ENCODE measurements at regions not wholly inside any gene's neighbourhood (a gene's known extent, or its start where the extent isn't known, plus 50 kb on each side); places are given as distances from the start of the nearest gene placed in this dataset.
"Not testable (repeated sequence)": the region's sequence is repeated elsewhere in the genome, so short reads cannot be mapped to it uniquely, and the experiment has no call there.

GRCh38 chr6:135555550-135555949 lies 58.0 kb upstream of the AHI1 start:
- DNase-seq = no peak

GRCh38 chr6:135557582-135557981 lies 60.0 kb upstream of the AHI1 start:
- no peak for DNase-seq

DNA sequence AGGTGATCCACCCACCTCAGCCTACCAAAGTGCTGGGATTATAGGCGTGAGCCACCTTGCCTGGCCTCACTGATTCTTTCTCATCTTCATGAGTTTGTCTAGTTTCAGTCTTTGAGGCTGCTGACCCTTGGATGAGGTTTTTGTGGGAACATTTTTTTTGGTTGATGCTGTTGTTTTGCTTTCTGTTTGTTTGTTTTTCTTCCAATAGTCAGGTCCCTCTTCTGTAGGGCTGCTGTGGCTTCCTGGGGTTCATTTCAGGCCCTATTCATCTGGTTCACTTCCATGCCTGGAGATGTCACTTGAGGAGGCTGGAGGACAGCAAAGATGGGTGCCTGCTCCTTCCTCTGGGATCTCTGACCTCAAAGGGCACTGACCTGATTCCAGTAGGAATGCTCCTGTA lies 68.1 kb upstream of the AHI1 start:
- not testable (repeated sequence) for DNase-seq

GRCh38 chr6:135566311-135567068 lies 69.0 kb upstream of the AHI1 start:
- DNase-seq = no peak

DNA sequence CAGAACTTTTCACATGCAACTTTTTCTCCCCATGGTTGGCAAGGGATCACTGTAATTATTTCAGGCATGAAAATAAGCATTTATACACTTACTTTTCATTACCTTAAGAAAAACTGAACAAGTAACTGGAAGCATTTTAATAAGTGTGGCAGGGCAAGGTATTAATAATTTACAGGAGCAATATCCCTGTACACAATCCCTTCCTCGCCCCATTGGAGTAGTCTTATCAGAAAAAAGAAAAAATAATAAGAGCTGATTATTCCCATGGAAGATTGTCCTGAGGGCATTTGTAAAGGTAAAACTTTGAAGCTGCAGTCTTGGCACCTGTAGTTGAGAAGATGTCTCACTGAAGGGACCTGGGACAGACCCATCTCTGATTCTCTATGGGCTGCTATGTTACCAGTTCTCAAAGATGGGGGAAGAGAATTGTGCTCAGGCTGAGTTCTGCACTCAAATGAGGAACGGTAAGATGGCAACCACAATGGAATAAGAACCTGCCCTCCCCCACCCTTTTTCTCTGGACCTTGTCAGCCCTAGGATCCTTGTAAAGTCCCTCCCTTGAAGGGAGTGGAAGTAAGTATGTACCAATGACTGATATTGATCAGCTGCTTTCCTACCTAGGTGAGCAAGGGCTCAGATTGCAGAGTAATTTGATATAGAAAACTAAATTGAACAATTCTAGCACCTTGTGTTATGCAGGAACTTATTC lies 70.0 kb upstream of the AHI1 start:
- DNase-seq = no peak

- no peak for DNase-seq
Measured at GRCh38 chr6:135568379-135568778, 70.8 kb upstream of the AHI1 start.

DNA sequence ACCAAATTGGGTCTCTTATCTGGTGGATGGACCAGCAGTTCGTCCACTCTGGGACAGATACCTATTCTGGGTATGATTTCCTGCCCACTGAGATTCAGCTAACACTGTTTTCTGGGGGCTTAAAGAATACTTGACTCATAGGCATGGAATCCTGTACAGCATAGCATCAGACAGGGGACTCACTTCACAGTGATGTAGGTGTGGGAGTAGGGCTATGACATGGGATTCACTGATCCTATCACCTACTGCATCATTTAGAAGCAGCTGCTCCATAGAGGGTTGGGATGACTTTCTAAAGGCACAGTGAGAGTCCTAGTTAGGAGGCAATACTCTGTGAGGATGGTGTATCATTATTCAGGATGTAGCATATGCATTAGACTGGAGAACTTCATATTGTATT lies 74.5 kb upstream of the AHI1 start:
- DNase-seq = no peak

GRCh38 chr6:135575629-135576028 lies 78.1 kb upstream of the AHI1 start:
- DNase-seq = no peak

DNA sequence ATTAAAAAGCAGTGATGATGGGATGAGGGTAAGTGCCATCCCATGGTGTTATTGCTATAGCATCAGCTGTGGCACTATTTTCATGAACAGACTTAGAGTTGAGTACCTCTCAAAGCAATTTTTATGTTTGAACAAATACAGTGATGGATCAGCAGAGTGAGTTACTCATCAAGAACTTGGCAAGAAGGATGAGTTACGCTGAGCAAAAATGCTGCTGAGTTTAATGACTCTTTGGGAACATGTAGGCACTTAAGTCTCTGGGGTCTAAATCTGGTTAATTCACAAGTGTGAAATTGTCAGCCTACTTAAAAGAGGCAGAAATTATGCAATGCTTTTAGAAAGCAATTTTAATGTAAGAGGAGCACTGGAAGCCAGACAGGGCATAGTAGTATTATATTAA lies 78.5 kb upstream of the AHI1 start:
- no peak for DNase-seq

DNA sequence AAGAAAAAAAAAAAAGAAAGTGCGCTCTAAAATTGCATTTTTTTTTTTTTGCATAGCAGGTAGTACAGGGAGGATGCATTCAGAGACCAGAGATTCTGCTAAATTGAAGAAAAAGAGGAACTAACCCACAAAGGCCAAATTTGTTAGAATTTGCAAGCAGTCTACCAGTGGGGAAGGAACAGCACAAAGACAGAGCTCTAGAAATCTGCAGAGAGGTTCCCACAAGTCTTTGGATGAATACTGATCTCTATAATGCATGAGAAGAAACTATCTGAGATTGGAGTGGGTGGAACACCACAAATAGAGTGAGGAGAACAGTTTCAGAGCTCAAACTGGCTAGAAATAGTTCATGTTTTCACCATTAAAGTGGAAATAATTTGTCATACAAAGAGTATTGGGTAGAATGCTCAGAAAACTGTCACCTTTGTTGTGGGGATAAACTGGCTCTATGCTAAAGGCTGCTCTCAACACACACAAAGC lies 79.6 kb upstream of the AHI1 start:
- no peak for DNase-seq

DNA sequence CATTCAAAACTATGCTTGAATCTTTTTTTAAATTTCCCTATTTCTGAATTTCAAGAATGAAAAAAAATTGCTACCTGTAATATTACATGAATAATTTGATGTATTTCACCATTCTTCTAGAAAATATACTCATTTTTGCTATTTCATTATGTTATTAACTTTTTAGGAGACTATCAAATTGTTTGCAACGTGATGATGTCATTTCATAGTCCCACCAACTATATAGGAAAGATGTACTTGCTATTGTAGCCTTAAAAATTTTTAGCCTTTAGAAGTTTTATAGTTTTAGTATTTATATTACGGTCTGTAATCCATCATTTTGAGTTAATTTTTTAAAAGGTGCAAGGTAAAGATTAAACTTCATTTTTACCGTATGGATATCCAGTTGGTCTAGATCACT lies 81.4 kb upstream of the AHI1 start:
- DNase-seq = no peak

DNA sequence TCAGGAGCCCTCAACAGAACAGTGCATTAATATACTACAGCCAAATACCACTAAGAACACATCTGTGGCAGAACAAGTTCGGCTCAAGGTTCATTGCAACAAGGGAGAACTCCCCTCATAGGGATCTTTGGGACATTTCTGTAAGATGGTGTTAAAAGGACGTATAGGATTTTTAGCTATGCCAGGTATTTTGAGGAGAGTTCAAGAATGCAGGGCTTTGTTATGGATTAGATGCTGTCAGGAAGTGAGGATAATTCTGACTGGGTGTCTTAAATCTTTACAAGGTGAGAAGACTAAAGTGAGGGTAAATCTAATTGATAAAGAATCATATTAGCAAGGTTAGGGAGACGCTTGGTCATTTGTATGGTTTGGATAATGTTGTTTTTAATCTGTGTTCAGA lies 83.7 kb upstream of the AHI1 start:
- DNase-seq = no peak

DNA sequence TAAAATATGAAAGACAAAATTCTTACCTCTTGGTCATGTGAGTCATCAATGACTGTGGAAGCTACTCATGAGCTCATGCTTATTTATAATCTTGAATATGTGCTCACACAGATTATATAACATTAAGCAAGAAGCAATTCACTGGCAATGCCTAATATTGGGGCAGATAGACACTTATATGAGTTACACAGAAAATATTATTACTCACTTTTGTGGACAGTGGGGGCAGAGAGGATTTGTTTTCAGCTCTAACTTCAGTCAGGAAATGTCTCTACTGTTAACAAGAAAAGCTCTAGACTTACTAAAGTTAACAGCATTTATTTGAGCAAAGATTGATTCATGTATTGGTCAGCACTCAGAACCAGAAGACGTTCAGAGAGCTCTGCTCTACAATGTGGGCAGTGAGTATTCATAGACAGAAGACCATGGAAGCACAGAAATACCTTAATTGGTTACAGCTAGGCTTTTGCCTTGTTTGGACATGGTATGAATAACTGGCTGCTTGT lies 85.8 kb upstream of the AHI1 start:
- no peak for DNase-seq

DNA sequence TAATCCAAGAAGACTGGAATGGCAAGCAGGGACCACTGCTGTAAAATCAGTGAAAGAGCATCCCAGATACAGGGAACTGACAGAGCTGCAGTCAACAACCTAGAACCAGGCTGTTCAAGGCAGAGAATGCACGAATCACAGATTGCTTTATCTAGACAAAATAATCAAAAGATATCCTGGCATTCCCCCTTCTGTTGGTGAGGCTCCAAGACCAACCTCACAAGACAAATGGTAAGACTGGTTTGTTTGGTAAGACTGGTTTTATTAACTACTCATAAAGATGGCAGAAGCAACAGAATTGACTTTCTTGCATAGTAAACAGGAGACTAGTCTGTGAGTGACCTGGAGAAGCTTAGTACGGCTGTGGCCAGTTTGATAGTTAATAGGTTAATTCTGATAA lies 88.8 kb upstream of the AHI1 start:
- no peak for DNase-seq

- DNase-seq = no peak
Measured at GRCh38 chr6:135586844-135587243, 89.3 kb upstream of the AHI1 start.

DNA sequence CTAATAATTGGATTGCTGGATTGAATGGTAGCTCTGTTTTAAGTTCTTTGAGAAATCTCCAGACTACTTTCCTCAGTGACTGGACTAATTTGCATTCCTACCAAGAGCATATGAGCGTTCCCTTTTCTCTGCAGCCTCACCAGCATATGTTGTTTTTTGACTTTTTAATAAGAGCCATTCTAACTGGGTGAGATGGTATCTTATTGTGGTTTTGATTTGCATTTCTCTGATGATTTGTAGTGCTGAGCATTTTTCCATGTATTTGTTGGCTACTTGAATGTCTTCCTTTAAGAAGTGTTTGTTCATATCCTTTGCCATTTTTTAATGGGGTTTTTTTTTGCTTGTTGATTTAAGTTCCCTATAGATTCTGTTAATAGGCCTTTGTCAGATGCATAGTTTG lies 94.7 kb upstream of the AHI1 start:
- DNase-seq = no peak

- DNase-seq = no peak
Measured at GRCh38 chr6:135594000-135594399, 96.5 kb upstream of the AHI1 start.

DNA sequence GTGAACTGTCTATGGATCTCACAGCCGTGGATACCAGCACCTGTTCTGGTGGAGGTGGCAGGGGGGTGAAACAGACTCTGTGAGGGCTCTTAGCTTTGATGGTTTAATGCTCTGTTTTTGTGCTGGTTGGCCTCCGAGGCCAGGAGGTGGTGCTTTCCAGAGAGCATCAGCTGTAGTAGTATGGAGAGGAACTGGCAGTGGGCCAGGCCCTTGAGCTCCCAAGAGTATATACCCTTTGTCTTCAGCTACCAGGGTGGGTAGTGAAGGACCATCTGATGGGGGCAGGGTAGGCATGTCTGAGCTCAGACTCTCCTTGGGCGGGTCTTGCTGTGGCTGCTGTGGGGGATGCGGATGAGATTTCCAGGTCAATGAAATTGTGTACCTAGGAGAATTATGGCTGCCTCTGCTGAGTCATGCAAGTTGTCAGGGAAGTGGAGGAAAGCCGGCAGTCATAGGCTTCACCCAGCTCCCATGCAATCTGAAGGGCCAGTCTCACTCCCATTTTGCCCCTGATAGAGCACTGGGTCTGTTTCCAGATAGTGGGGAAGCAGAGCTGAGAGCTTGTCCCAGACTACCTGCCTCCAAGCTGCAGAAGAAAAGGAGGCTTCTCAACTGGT lies 102.7 kb upstream of the AHI1 start:
- DNase-seq = no peak

DNA sequence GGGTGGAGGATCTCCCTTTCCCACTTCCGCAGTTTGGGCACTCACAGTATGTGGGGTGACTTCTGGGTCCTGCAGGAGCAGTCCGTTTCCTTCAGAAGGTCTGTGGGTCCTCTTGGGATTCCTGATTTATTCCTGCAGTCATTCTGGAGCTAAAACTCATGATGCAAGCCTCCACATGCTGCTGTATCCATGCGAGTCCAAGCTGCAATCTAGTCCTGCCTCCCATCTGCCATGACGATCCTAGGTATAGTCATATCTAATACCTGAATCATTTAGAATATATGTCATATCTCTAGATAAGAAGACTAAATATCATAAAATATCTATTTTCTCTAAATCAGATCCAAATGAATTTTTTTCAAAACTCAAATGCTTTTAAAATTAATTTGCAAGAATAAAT lies 103.4 kb upstream of the AHI1 start:
- no peak for DNase-seq

- DNase-seq = no peak
Measured at GRCh38 chr6:135601857-135602256, 104.3 kb upstream of the AHI1 start.

DNA sequence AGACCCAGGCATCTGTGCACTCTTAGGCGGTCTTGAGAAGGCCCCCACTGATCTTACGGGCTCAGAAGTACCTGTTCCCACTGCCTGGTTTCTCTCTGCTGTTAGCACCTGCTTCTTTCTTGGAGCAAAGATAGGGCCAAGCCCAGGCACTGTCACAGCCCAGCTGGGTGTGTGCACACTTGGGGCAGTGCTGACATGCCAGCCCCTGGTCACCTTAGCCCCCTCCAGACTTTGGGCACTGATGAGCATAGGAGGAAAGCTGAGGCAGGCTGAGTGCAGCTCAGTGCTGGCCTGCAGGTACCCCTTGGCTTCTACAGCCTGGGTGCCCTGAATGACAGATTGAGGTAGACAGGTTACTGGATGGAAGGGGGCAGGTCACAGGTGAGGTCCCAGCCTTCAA lies 105.7 kb upstream of the AHI1 start:
- no peak for DNase-seq

DNA sequence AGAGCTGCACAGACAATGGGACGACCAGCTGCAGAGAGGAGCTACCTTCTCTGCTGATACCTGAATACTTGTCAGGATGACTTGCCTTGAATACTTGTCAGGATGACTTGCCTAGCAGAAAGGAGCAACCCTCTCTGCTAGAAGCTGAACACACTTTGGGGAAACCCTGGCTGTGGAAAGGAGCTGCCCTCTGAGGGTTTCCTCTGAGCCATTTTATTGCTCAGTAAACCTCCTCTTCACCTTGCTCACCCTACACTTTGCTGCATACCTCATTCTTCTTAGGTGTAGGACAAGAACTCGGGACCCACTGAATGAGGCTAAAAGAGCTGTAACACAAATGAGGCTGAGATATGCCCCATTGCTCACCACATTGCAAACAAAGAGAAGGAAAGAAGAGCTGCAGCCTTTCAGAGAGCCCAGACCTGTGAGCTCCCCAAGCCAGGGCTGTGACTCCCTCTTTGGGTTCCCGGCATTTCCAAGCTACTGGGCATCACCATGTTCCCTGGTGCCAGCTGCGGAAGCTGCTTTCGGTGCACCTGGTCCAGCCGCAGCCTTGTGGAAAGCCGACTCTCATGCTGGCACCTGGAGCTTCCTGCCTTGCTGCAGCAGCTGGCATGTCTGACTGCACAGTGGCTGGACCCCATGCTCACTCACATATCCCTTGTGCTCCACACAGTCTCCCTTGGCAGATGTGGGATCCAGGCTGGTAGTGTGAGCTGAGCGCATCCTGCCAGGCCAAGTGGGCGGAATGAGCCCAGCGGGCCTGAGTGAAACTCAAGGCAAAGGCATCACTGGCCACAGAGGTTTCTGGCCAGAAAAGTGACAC lies 106.7 kb upstream of the AHI1 start:
- DNase-seq = no peak

GRCh38 chr6:135605278-135605790 lies 107.8 kb upstream of the AHI1 start:
- DNase-seq = no peak
